Urinary bladder (tissue), 3 donors: ENCODE measurements at regions not wholly inside any gene's neighbourhood (a gene's known extent, or its start where the extent isn't known, plus 50 kb on each side); places are given as distances from the start of the nearest gene placed in this dataset.

Experiments used
- DNase-seq: peaks from one replicate; pipeline ENCODE4 v3.0.0-alpha.2; 2015; ENCODE audit errors: extremely low spot score
- H3K27ac ChIP-seq: one replicate; pipeline ENCODE4 v1.5.1; 2013; ENCODE audit warnings: low read depth, mild to moderate bottlenecking, moderate library complexity
- H3K36me3 ChIP-seq: one replicate; pipeline ENCODE4 v1.6.1; 2013; ENCODE audit warnings: mild to moderate bottlenecking, moderate library complexity; ENCODE audit not compliant: insufficient read depth
- H3K4me1 ChIP-seq: one replicate; pipeline ENCODE4 v1.6.1; 2013; ENCODE audit warnings: mild to moderate bottlenecking, moderate library complexity; ENCODE audit not compliant: insufficient read depth
- H3K4me3 ChIP-seq: one replicate; pipeline ENCODE4 v1.5.1; 2013; ENCODE audit warnings: low read depth, low read length
- WGBS: extraction: QIAGEN DNeasy Blood & Tissue Kit; methylation state at CpG from one replicate; pipeline ENCODE4 v1.1.7; 2013; 5-methylcytosine and 5-hydroxymethylcytosine counted together
- donor health status: healthy with polysubstance abuse.
- donor health status: healthy.

DNA sequence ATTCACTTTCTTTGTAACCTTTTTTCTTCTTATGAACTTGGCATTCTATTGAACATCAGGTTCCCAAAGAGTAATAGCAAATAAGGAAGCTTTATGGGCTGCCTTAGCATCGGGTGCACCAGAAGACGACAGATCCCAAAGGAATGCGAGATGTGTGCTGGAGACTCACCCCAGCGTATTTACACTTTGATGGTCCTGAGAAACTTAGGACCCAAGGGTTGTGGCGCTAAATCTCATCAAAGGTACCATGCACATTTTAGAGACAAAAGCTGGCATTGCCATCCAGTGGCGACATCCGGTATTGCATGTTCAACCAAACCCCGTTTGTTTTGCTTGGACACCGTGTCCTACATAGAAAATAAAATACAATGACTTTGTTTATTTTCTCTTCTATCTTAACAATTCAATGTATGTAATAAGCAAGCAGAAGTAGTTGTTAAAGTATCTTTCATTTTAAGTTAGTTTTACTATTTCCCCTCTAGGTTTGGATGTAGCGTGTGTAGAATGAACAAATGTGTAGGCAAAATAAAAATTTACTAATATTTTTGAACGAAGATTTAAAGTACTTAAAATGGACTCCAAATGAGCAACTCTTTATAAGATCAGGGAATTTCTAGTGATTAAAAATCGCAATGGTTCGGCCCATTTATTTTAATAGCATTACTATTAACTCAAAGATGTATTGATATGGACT lies 1154.8 kb downstream of the GATA3 start:
- H3K4me1 ChIP-seq, result no peaks in the 10 kb centered on the region
- 20% methylated on average over 13 of the region's 13 CpGs for WGBS
- H3K36me3 ChIP-seq, result no peaks in the 10 kb centered on the region
- no peak overlapping the region for H3K4me3 ChIP-seq
- DNase-seq, result peak; percentile 48
- H3K27ac ChIP-seq, result no peak overlapping the region

DNA sequence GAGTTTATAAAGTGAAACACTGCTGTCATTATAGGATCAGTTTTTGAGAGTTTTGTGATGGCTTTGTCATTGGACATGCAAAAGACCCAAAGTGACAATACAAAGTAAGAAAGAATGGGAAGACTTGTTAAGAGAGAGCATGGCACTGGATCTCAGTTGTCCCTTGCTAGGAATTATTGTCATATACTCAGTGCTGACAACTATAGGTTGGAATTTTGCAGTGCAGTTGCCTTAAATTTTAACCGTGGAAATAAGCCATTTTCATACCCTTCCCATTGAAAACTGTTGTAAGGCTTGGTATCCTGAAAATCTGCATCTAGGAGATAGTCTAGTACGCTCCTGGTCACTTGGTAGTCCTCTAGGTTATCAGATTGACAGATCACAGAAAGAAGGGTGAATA lies 1156.7 kb downstream of the GATA3 start:
- DNase-seq, result no peak
- no peak overlapping the region for H3K27ac ChIP-seq
- WGBS, result 54% methylated on average over 2 of the region's 2 CpGs
- H3K4me3 ChIP-seq, result no peak overlapping the region
- H3K4me1 ChIP-seq, result no peaks in the 10 kb centered on the region
- H3K36me3 ChIP-seq, result no peaks in the 10 kb centered on the region

DNA sequence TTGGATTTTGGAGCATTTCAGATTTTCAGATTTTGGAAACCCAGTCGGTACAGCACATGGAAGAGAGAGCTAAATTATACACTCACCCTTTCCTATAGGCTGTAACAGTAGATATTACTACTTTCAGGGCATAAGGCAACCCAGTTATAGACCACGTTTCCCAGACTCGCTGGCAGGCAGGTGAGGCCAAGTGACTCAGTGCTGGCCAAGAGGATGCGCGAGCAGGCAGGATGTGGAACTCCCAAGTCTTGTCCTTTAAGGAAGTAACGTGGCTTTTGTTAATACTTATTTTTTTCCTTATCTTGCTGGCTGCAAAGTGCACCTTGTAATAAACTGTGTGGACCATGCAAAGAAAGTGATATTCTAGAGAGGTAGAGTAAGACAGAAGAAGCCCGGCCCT lies 1160.1 kb downstream of the GATA3 start:
- DNase-seq, result no peak
- WGBS, result 63% methylated on average over 7 of the region's 7 CpGs
- Histone ChIP-seq H3K27ac (no peak overlapping the region), H3K36me3 (no peaks in the 10 kb centered on the region), H3K4me3 (no peak overlapping the region), H3K4me1 (no peaks in the 10 kb centered on the region)

DNA sequence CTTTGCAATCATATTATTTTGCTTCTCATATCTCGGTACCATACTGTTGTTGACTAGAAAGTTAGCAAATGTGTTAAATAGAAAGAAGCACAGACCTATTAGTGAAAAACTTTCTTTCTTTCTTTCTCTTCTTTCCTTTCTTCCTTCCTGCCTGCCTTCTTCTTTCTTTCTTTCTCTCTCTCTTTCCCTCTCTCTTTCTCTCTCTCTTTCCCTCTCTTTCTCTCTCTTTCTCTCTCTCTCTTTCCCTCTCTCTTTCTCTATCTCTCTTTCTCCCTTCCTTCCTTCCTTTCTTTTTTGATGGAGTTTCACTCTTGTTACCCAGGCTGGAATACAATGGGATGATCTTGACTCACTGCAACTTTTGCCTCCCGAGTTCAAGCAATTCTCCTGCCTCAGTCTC lies 1160.6 kb downstream of the GATA3 start:
- no peak overlapping the region for H3K4me3 ChIP-seq
- whole genome bisulfite sequencing, result 86% methylated on average over 2 of the region's 2 CpGs

DNA sequence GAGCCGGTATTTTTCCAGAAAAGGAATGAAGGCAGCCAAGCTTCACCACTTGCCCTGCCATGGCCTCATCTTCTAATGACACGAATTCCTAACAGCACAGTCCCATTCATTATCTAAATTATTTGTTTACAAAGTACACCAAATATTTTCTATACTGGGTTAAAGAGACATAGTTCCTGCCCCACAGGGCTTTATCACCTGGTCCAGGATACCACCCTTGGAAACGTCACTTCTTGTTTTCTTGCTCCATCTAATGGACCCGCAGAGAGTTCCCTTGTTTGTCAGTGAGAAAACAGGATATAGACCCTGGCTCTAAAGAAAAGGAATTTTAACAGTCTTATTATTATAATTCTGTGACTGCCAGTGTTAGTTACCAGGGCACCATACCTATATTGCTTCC lies 1165.4 kb downstream of the GATA3 start:
- WGBS, result 58% methylated on average over 4 of the region's 4 CpGs
- DNase-seq, result no peak
- H3K4me3 ChIP-seq, result no peak overlapping the region
- no peaks in the 10 kb centered on the region for H3K4me1 ChIP-seq
- H3K27ac ChIP-seq, result no peak overlapping the region
- H3K36me3 ChIP-seq, result no peaks in the 10 kb centered on the region

More for the DNA sequence above, 1160.6 kb downstream of the GATA3 start:
- H3K36me3 ChIP-seq, result no peaks in the 10 kb centered on the region
- DNase-seq, result no peak
- no peak overlapping the region for H3K27ac ChIP-seq
- H3K4me1 ChIP-seq, result no peaks in the 10 kb centered on the region

DNA sequence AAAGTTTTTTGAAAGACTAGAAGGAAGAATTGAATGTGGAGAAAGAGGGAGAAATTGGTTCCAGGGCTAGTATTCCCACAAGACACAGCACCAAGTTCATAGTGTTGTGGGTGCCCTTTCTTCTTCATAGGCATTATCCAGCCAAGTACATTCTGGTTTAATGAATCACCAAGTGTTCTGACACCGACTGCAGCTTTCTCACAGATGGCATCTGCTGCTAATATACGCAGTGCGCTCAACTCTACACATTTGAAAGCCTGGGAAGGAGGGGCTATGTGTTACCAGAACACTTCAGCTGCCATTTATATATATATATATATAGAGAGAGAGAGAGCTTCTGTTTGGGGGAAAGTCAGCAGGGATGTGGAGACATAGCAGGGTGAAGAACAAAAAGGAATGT lies 1168.4 kb downstream of the GATA3 start:
- Histone ChIP-seq H3K4me1 (no peaks in the 10 kb centered on the region), H3K4me3 (no peak overlapping the region), H3K27ac (no peak overlapping the region), H3K36me3 (no peaks in the 10 kb centered on the region)
- 83% methylated on average over 3 of the region's 3 CpGs for WGBS
- no peak for DNase-seq

DNA sequence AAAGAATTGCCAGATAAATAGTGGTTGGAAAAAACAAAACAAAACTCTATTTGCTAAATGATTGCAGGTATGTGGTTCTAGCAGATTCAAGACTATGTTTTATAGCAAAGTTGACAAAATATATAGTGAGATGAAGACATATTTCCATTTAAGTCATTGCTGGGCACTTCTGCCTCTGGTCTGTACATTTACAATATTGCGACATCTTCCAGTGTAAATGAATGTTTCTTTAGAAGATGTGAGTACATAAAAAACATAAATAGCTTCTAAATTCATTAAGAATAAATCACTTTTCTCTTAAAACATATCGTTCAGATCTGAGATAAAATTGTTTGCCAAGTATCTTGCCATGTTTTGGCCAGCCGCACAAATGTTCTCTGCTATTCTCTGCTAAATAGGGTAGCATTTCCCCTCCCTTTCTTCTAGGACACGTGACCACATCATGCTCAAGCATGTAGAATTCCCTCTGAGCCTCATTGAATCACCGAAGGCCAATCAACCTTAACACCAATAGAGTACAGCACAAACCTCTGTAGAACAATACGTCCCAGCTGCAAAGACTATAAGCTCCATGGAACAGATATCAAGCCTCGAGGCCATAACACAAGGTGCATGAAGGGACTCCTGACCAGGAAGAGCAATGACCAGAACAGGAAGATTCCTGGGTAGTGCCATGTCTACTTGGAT lies 1173.3 kb downstream of the GATA3 start:
- H3K36me3 ChIP-seq, result no peaks in the 10 kb centered on the region
- 81% methylated on average over 7 of the region's 7 CpGs for WGBS

DNA sequence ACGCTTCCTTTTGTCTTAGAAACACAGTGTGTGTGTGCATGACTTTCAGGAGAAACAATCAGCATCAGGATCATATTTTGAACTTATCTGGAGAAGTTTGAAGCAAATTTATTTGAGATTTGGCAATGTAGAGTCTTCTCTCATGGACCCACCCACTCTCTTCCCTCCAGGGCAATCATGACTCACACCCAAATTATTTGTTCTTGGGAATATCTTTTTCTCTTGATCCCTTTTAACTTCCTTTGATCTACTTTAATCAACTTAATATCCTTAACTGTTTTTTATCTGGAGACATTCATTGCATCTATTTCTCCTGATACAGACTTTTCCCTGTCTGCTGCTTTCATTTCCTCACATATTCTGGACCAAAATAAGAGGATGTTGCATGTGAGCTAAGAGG lies 1174.3 kb downstream of the GATA3 start:
- 90% methylated on average over 1 of the region's 1 CpG for WGBS
- no peaks in the 10 kb centered on the region for H3K36me3 ChIP-seq
- H3K4me1 ChIP-seq, result peaks cover 2% of the 10 kb centered on the region

More for the DNA sequence above, 1173.3 kb downstream of the GATA3 start:
- Histone ChIP-seq H3K4me1 (peaks cover 2% of the 10 kb centered on the region), H3K27ac (no peak overlapping the region), H3K4me3 (no peak overlapping the region)
- peak; percentile 54 for DNase-seq

DNA sequence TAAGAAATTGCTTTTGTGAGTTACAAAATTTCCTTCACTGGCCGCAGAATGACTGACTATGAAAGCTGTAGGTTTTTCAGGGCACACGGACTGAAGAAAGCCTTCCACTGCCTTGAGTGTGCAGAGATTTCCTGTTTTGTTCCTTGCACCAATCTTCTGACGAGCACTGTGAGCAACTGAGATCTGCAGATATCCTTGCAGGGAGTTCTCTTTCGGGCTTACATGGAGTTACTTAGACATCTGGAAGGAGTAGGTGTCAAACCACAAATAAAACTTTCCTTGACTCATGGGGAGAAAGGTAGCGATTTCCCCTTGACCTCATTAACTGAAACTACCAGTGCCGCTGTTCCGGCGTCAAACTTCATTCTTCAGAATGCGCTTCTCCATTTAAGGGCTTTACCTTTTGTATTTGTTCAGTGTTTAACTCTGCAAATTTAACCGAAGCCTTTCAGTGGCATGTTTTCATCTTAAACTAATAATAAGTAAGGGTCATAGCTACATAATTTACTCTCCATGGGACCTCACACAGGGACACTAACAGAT lies 1175.3 kb downstream of the GATA3 start:
- peak overlapping the region; percentile 6 for H3K27ac ChIP-seq
- peaks cover 2% of the 10 kb centered on the region for H3K4me1 ChIP-seq
- no peak for DNase-seq
- 68% methylated on average over 10 of the region's 10 CpGs for WGBS
- no peaks in the 10 kb centered on the region for H3K36me3 ChIP-seq
- no peak overlapping the region for H3K4me3 ChIP-seq

More for the DNA sequence above, 1174.3 kb downstream of the GATA3 start:
- no peak for DNase-seq
- Histone ChIP-seq H3K4me3 (no peak overlapping the region), H3K27ac (no peak overlapping the region)

DNA sequence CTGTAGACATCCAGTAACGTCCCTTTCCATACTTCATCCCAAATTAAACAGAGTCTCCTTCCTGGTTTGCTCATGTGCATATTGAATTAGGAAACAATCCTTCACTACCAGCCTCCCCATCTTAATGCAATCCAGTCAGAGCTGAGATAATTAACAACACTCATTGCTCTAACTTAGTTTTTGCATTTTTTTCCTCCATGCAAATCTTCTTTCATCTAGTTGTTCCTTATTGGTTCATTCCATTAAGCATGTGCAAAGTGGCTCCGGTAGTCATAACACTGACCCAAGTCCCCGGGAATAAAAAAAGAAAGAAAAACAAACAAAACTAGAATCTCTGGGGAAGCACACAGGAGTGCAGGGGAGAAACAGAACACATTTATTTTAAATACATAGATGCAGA lies 1176.1 kb downstream of the GATA3 start:
- DNase-seq, result no peak
- H3K36me3 ChIP-seq, result no peaks in the 10 kb centered on the region
- H3K4me1 ChIP-seq, result peaks cover 2% of the 10 kb centered on the region
- H3K27ac ChIP-seq, result no peak overlapping the region
- 44% methylated on average over 3 of the region's 3 CpGs for WGBS
- no peak overlapping the region for H3K4me3 ChIP-seq

DNA sequence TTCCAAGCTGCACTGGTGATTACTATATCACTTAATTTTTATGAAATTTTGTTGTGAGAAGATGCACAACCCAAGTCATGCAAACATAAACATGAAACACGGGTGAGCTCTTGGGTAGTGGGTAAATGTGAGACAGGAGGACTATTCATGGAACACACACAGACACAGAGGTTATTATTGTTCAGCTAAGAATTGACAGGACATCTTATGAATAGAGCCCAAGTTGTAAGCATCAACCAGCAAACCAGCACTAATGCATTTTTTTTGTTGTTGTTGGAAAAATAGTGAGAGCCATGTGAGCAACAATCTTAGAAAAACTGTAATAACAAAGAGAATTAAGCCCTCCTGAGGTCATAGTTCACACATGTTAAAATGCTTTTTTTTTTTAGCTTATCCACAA lies 1179.7 kb downstream of the GATA3 start:
- Histone ChIP-seq H3K4me1 (no peaks in the 10 kb centered on the region), H3K4me3 (no peak overlapping the region), H3K27ac (no peak overlapping the region), H3K36me3 (no peaks in the 10 kb centered on the region)
- WGBS, result 37% methylated on average over 1 of the region's 1 CpG
- no peak for DNase-seq

DNA sequence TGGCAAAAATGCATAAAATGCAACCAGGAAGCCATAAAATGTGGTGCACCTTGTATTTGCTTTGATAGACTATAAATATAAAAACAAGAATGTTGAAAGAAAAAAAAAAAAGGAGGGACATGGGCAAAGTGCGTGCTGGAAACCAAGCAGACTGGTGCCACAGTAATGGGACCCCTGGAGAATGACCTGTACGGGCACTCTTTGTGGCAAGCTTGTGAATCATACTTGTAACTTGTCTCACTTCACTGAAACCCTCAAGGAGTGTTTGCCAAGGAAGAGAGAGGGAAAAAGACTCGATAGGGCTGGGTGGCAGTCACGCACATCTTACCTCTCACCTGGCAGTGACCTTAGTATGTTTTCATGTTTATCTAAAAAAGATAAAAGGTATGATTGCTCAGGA lies 1183.6 kb downstream of the GATA3 start:
- WGBS, result 75% methylated on average over 4 of the region's 4 CpGs
- DNase-seq, result peak; percentile 42

DNA sequence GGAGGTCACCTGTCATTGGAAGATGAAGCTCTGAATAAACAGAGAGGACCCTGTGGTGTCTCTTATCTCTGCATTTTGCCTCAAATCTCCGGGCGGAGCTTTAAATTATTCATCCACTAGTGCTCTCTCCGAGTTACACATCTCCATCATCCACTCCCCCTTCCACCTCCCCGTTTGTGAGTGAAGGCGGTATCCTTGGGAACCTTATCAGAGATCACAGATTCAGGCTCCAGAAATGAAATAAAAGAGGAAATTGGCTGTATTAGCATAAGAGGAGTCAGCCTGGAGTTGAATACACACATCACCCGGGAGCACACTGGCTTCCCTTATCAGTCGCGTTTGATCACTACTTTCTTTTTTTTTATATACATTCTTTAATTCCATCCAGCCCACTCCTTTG lies 1184.8 kb downstream of the GATA3 start:
- Histone ChIP-seq H3K4me3 (no peak overlapping the region), H3K36me3 (no peaks in the 10 kb centered on the region), H3K27ac (no peak overlapping the region), H3K4me1 (no peaks in the 10 kb centered on the region)
- WGBS, result 26% methylated on average over 8 of the region's 8 CpGs
- peak; percentile 73 for DNase-seq

More for the DNA sequence above, 1183.6 kb downstream of the GATA3 start:
- Histone ChIP-seq H3K4me1 (no peaks in the 10 kb centered on the region), H3K4me3 (no peak overlapping the region), H3K36me3 (no peaks in the 10 kb centered on the region), H3K27ac (no peak overlapping the region)

DNA sequence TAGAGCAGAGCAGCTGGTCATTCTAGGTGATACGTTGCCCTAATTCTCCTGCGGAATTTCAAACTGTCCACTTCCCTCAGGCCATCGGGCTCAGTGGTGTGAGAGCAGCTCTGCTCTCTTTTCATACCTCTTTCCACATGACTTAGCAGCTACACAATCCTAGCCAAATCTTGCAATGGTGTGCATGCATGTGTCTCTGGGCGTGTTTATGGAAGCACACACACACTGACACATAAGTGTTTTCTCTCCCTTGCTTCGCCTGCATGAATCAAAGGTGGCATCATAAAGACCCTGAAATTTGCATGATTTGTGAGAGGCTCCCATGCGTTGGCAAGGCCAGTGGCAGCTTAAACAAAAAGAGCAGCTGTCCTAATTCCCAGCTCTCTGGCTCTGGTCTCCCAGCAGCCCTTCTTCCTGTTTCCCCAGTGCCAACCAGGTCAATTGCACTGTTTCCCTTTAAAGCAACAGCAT lies 1189.5 kb downstream of the GATA3 start:
- WGBS, result 62% methylated on average over 6 of the region's 6 CpGs
- Histone ChIP-seq H3K4me3 (no peak overlapping the region), H3K4me1 (no peaks in the 10 kb centered on the region), H3K36me3 (no peaks in the 10 kb centered on the region), H3K27ac (no peak overlapping the region)
- no peak for DNase-seq
